ENCODE measurements at regions not wholly inside any gene's neighbourhood (a gene's known extent, or its start where the extent isn't known, plus 50 kb on each side); places are given as distances from the start of the nearest gene placed in this dataset.
"Not testable (repeated sequence)": the region's sequence is repeated elsewhere in the genome, so short reads cannot be mapped to it uniquely, and the experiment has no call there.

- intact Hi-C loops (cut with micrococcal nuclease; ENCODE audit: unreplicated experiment): no loop called here
- no peaks in the 10 kb centered on the region for H3K27me3 ChIP-seq (replicated peaks; ENCODE audit: insufficient read depth, low read depth, low read length, poor library complexity)
Observed at GRCh38 chr2:199055336-199055735, 402.4 kb downstream of the SATB2 start.

GRCh38 chr2:199042660-199043379, 414.9 kb downstream of the SATB2 start:
- intact Hi-C loops (cut with micrococcal nuclease; ENCODE audit: unreplicated experiment): no loop called here
- no peaks in the 10 kb centered on the region for H3K9me3 ChIP-seq (ENCODE audit: low read depth, low read length, poor library complexity, severe bottlenecking)
- H3K27ac ChIP-seq (ENCODE audit: low read depth, low read length, poor library complexity, severe bottlenecking): no peak overlapping the region
- no TSS peak for BruUV-seq (replicated peaks)
- ChIA-PET POLR2A (ENCODE audit: low non-redundant PET) (no interaction called here), CTCF (no interaction called here)
- no peak overlapping the region for H3K4me3 ChIP-seq (ENCODE audit: low read depth, low read length, poor library complexity, severe bottlenecking)
- DNase-seq (ENCODE audit: low spot score): no peak
- peaks cover under 1% of the 10 kb centered on the region for H3K27me3 ChIP-seq (replicated peaks; ENCODE audit: insufficient read depth, low read depth, low read length, poor library complexity)
- no peaks in the 10 kb centered on the region for H3K36me3 ChIP-seq (ENCODE audit: insufficient read depth, low read length, poor library complexity, severe bottlenecking)
- no peaks in the 10 kb centered on the region for H3K4me1 ChIP-seq (ENCODE audit: insufficient read depth, low read length, poor library complexity, severe bottlenecking)
- TF ChIP-seq EZH2 (IDR thresholded peaks at IDR 0.05; ENCODE audit: borderline replicate concordance, low read depth, low read length, poor library complexity, severe bottlenecking): no peak
- TF ChIP-seq CTCF (conservative IDR thresholded peaks at IDR 0.05; ENCODE audit: low read depth, low read length): no peak

More at GRCh38 chr2:199055336-199055735, 402.4 kb downstream of the SATB2 start:
- TF ChIP-seq EZH2 (IDR thresholded peaks at IDR 0.05; ENCODE audit: borderline replicate concordance, low read depth, low read length, poor library complexity, severe bottlenecking): no peak
- TF ChIP-seq CTCF (conservative IDR thresholded peaks at IDR 0.05; ENCODE audit: low read depth, low read length): no peak
- Histone ChIP-seq H3K9me3 (ENCODE audit: low read depth, low read length, poor library complexity, severe bottlenecking) (no peaks in the 10 kb centered on the region), H3K4me1 (ENCODE audit: insufficient read depth, low read length, poor library complexity, severe bottlenecking) (no peaks in the 10 kb centered on the region), H3K27ac (ENCODE audit: low read depth, low read length, poor library complexity, severe bottlenecking) (no peak overlapping the region), H3K4me3 (ENCODE audit: low read depth, low read length, poor library complexity, severe bottlenecking) (no peak overlapping the region), H3K36me3 (ENCODE audit: insufficient read depth, low read length, poor library complexity, severe bottlenecking) (no peaks in the 10 kb centered on the region)
- no TSS peak for BruUV-seq (replicated peaks)
- ChIA-PET POLR2A (ENCODE audit: low non-redundant PET) (interaction anchor here (0.6 kb wide), 1 partner anchor 131 kb away, joined by 3 read pairs; no protein-coding TSS in a partner anchor), CTCF (no interaction called here)
- no peak for DNase-seq (ENCODE audit: low spot score)

GRCh38 chr2:199040522-199040921, 417.2 kb downstream of the SATB2 start:
- no peak for DNase-seq (ENCODE audit: low spot score)
- ChIA-PET POLR2A (ENCODE audit: low non-redundant PET) (no interaction called here), CTCF (no interaction called here)
- intact Hi-C loops (cut with micrococcal nuclease; ENCODE audit: unreplicated experiment): no loop called here
- H3K4me3 ChIP-seq (ENCODE audit: low read depth, low read length, poor library complexity, severe bottlenecking): no peak overlapping the region
- TF ChIP-seq EZH2 (IDR thresholded peaks at IDR 0.05; ENCODE audit: borderline replicate concordance, low read depth, low read length, poor library complexity, severe bottlenecking): no peak
- TF ChIP-seq CTCF (conservative IDR thresholded peaks at IDR 0.05; ENCODE audit: low read depth, low read length): no peak
- no peaks in the 10 kb centered on the region for H3K4me1 ChIP-seq (ENCODE audit: insufficient read depth, low read length, poor library complexity, severe bottlenecking)
- H3K27ac ChIP-seq (ENCODE audit: low read depth, low read length, poor library complexity, severe bottlenecking): no peak overlapping the region
- H3K27me3 ChIP-seq (replicated peaks; ENCODE audit: insufficient read depth, low read depth, low read length, poor library complexity): no peaks in the 10 kb centered on the region
- no peaks in the 10 kb centered on the region for H3K36me3 ChIP-seq (ENCODE audit: insufficient read depth, low read length, poor library complexity, severe bottlenecking)
- H3K9me3 ChIP-seq (ENCODE audit: low read depth, low read length, poor library complexity, severe bottlenecking): no peaks in the 10 kb centered on the region
- BruUV-seq (replicated peaks): no TSS peak

- H3K9me3 ChIP-seq (ENCODE audit: low read depth, low read length, poor library complexity, severe bottlenecking); H3K27me3 ChIP-seq (replicated peaks; ENCODE audit: insufficient read depth, low read depth, low read length, poor library complexity); POLR2A ChIA-PET (ENCODE audit: low non-redundant PET); H3K4me3 ChIP-seq (ENCODE audit: low read depth, low read length, poor library complexity, severe bottlenecking); DNase-seq (ENCODE audit: low spot score); H3K4me1 ChIP-seq (ENCODE audit: insufficient read depth, low read length, poor library complexity, severe bottlenecking); intact Hi-C loops (cut with micrococcal nuclease; ENCODE audit: unreplicated experiment); BruUV-seq (replicated peaks); H3K36me3 ChIP-seq (ENCODE audit: insufficient read depth, low read length, poor library complexity, severe bottlenecking); H3K27ac ChIP-seq (ENCODE audit: low read depth, low read length, poor library complexity, severe bottlenecking); CTCF ChIA-PET: not testable (repeated sequence)
Observed at GRCh38 chr2:199033761-199034160, 424.0 kb downstream of the SATB2 start.

All from A673 (cell line).